HAP-1 (cell line): ENCODE measurements at regions not wholly inside any gene's neighbourhood (a gene's known extent, or its start where the extent isn't known, plus 50 kb on each side); places are given as distances from the start of the nearest gene placed in this dataset.

Experiments used
- DNase-seq, 2 experiments: peaks; one replicate each; pipeline ENCODE4 v3.0.0-alpha.2; 2016 to 2020; ENCODE audit warnings: low spot score in 2 of 2
- H3K27me3 ChIP-seq: fragments of 250-450 bp; sonication (Bioruptor Pico); 2 replicates; pipeline ENCODE4 v1.5.1; 2020; ENCODE audit warnings: low read depth, mild to moderate bottlenecking, moderate library complexity
- H3K36me3 ChIP-seq: fragments of 250-450 bp; sonication (Bioruptor Pico); replicated peaks from 2 replicates; pipeline ENCODE4 v1.5.1; 2020; ENCODE audit warnings: mild to moderate bottlenecking
- H3K4me1 ChIP-seq: fragments of 250-450 bp; sonication (Bioruptor Pico); 2 replicates; pipeline ENCODE4 v1.5.1; 2020; ENCODE audit warnings: mild to moderate bottlenecking
- H3K4me3 ChIP-seq: fragments of 250-450 bp; sonication (Bioruptor Pico); 2 replicates; pipeline ENCODE4 v1.5.1; 2020; ENCODE audit warnings: mild to moderate bottlenecking, moderate library complexity
- H3K9me3 ChIP-seq: fragments of 250-450 bp; sonication (Bioruptor Pico); 2 replicates; pipeline ENCODE4 v1.5.1; 2020; ENCODE audit warnings: mild to moderate bottlenecking, moderate library complexity
- in situ Hi-C: fragments of 300-500 bp; cut with MboI; formaldehyde crosslinking; loops from 3 replicates; pipeline ENCODE4 v1.14.3; 2020; ENCODE audit warnings: low sequenced_read_pairs, inconsistent platforms, mixed read lengths

- no peak overlapping the region for H3K4me3 ChIP-seq
- in situ Hi-C loops = no loop called here
These were observed 132.6 kb downstream of the BMP4 start for GRCh38 chr14:53824061-53824460.

GRCh38 chr14:53814392-53814791 is 142.2 kb downstream of the BMP4 start:
- Histone ChIP-seq H3K27me3 (no peaks in the 10 kb centered on the region), H3K9me3 (no peaks in the 10 kb centered on the region), H3K36me3 (no peaks in the 10 kb centered on the region), H3K4me3 (no peak overlapping the region), H3K4me1 (no peaks in the 10 kb centered on the region)
- in situ Hi-C loops = no loop called here
- no peak for DNase-seq

More at GRCh38 chr14:53824061-53824460, 132.6 kb downstream of the BMP4 start:
- no peak for DNase-seq
- 0 out of 2 replicates have a peak, but pooled peaks cover 3% of the 10 kb centered on the region for H3K27me3 ChIP-seq
- H3K9me3 ChIP-seq = no peaks in the 10 kb centered on the region
- H3K36me3 ChIP-seq = no peaks in the 10 kb centered on the region
- no peaks in the 10 kb centered on the region for H3K4me1 ChIP-seq

GRCh38 chr14:53810221-53810620 is 146.4 kb downstream of the BMP4 start:
- DNase-seq = no peak
- H3K4me1 ChIP-seq = no peaks in the 10 kb centered on the region
- H3K36me3 ChIP-seq = no peaks in the 10 kb centered on the region
- no peaks in the 10 kb centered on the region for H3K9me3 ChIP-seq
- H3K27me3 ChIP-seq = no peaks in the 10 kb centered on the region
- no peak overlapping the region for H3K4me3 ChIP-seq
- in situ Hi-C loops = no loop called here

- in situ Hi-C loops = no loop called here
- Histone ChIP-seq H3K9me3 (no peaks in the 10 kb centered on the region), H3K36me3 (no peaks in the 10 kb centered on the region), H3K27me3 (no peaks in the 10 kb centered on the region), H3K4me3 (no peak overlapping the region), H3K4me1 (no peaks in the 10 kb centered on the region)
- no peak for DNase-seq
These were observed 148.6 kb downstream of the BMP4 start for GRCh38 chr14:53808042-53808441.

GRCh38 chr14:53807542-53807941 is 149.1 kb downstream of the BMP4 start:
- DNase-seq = no peak
- H3K36me3 ChIP-seq = no peaks in the 10 kb centered on the region
- H3K9me3 ChIP-seq = no peaks in the 10 kb centered on the region
- H3K4me1 ChIP-seq = no peaks in the 10 kb centered on the region
- no peak overlapping the region for H3K4me3 ChIP-seq
- in situ Hi-C loops = no loop called here
- no peaks in the 10 kb centered on the region for H3K27me3 ChIP-seq

GRCh38 chr14:53807108-53807507 is 149.5 kb downstream of the BMP4 start:
- in situ Hi-C loops = no loop called here
- Histone ChIP-seq H3K4me3 (no peak overlapping the region), H3K4me1 (no peaks in the 10 kb centered on the region), H3K36me3 (no peaks in the 10 kb centered on the region), H3K9me3 (no peaks in the 10 kb centered on the region), H3K27me3 (no peaks in the 10 kb centered on the region)
- DNase-seq = no peak

GRCh38 chr14:53796734-53797133 is 159.9 kb downstream of the BMP4 start:
- Histone ChIP-seq H3K9me3 (no peaks in the 10 kb centered on the region), H3K27me3 (no peaks in the 10 kb centered on the region; the same call in 1 of the 2 replicates), H3K4me3 (no peak overlapping the region), H3K4me1 (no peaks in the 10 kb centered on the region), H3K36me3 (no peaks in the 10 kb centered on the region)
- DNase-seq = no peak
- in situ Hi-C loops = no loop called here

GRCh38 chr14:53793790-53794505 is 162.7 kb downstream of the BMP4 start:
- Histone ChIP-seq H3K36me3 (no peaks in the 10 kb centered on the region), H3K27me3 (no peaks in the 10 kb centered on the region; the same call in 1 of the 2 replicates), H3K9me3 (no peaks in the 10 kb centered on the region), H3K4me1 (no peaks in the 10 kb centered on the region), H3K4me3 (no peak overlapping the region)
- no peak for DNase-seq
- in situ Hi-C loops = no loop called here

GRCh38 chr14:53792909-53793308 is 163.7 kb downstream of the BMP4 start:
- no peaks in the 10 kb centered on the region for H3K9me3 ChIP-seq
- in situ Hi-C loops = no loop called here
- no peaks in the 10 kb centered on the region; the same call in 1 of the 2 replicates for H3K27me3 ChIP-seq
- no peak overlapping the region for H3K4me3 ChIP-seq
- no peaks in the 10 kb centered on the region for H3K4me1 ChIP-seq
- no peaks in the 10 kb centered on the region for H3K36me3 ChIP-seq
- no peak for DNase-seq

GRCh38 chr14:53790731-53791500 is 165.7 kb downstream of the BMP4 start:
- Histone ChIP-seq H3K27me3 (no peaks in the 10 kb centered on the region; the same call in 1 of the 2 replicates), H3K36me3 (no peaks in the 10 kb centered on the region), H3K9me3 (no peaks in the 10 kb centered on the region), H3K4me3 (no peak overlapping the region), H3K4me1 (no peaks in the 10 kb centered on the region)
- in situ Hi-C loops = no loop called here
- DNase-seq = no peak

GRCh38 chr14:53788566-53788965 is 168.1 kb downstream of the BMP4 start:
- Histone ChIP-seq H3K4me3 (no peak overlapping the region), H3K9me3 (no peaks in the 10 kb centered on the region), H3K4me1 (no peaks in the 10 kb centered on the region), H3K36me3 (no peaks in the 10 kb centered on the region), H3K27me3 (no peaks in the 10 kb centered on the region; the same call in none of the 2 replicates)
- in situ Hi-C loops = no loop called here
- DNase-seq = no peak

- no peaks in the 10 kb centered on the region for H3K36me3 ChIP-seq
- no peaks in the 10 kb centered on the region for H3K9me3 ChIP-seq
- no peaks in the 10 kb centered on the region; the same call in 1 of the 2 replicates for H3K27me3 ChIP-seq
- no peak for DNase-seq
- H3K4me1 ChIP-seq = no peaks in the 10 kb centered on the region
- no peak overlapping the region for H3K4me3 ChIP-seq
- in situ Hi-C loops = no loop called here
These were observed 170.6 kb downstream of the BMP4 start for GRCh38 chr14:53786045-53786444.

- Histone ChIP-seq H3K4me1 (no peaks in the 10 kb centered on the region), H3K27me3 (no peaks in the 10 kb centered on the region; the same call in 1 of the 2 replicates), H3K4me3 (no peak overlapping the region), H3K9me3 (no peaks in the 10 kb centered on the region), H3K36me3 (no peaks in the 10 kb centered on the region)
- DNase-seq = no peak
- in situ Hi-C loops = no loop called here
These were observed 171.9 kb downstream of the BMP4 start for GRCh38 chr14:53784688-53785087.

- Histone ChIP-seq H3K36me3 (no peaks in the 10 kb centered on the region), H3K4me3 (no peak overlapping the region), H3K9me3 (no peaks in the 10 kb centered on the region), H3K27me3 (no peaks in the 10 kb centered on the region; the same call in 1 of the 2 replicates), H3K4me1 (no peaks in the 10 kb centered on the region)
- in situ Hi-C loops = no loop called here
- DNase-seq = no peak
These were observed 173.4 kb downstream of the BMP4 start for GRCh38 chr14:53783256-53783655.
